Panc1 (cell line): ENCODE measurements at regions not wholly inside any gene's neighbourhood (a gene's known extent, or its start where the extent isn't known, plus 50 kb on each side); places are given as distances from the start of the nearest gene placed in this dataset.

Experiments used
- ATAC-seq: fragments of 200-7000 bp; cut with Tn5 transposase; 2 replicates; pipeline ENCODE4 v1.9.1; 2020; ENCODE audit warnings: mild to moderate bottlenecking, moderate library complexity
- BruUV-seq: library from RNA; stranded (reverse); fragments of 400-500 nt; replicated peaks from 2 replicates; lab custom pipeline; 2021; lab: Mats Ljungman, UMichigan
- CTCF ChIA-PET: fragments of 300-600 bp; sonication (Branson Sonifier 250); formaldehyde crosslinking; loops from one replicate; lab custom pipeline; 2022; ENCODE audit warnings: antibody characterized with exemption; lab: Charles Lee
- POLR2A ChIA-PET: fragments of 300-600 bp; sonication (Branson Sonifier 250); formaldehyde crosslinking; loops from one replicate; lab custom pipeline; 2022; ENCODE audit warnings: antibody characterized with exemption; lab: Charles Lee
- DNase-seq: peaks from one replicate; pipeline ENCODE4 v3.0.0-alpha.2; 2010; ENCODE audit warnings: low read depth, low spot score
- H3K27ac ChIP-seq: 2 replicates; pipeline ENCODE4 v1.5.1; 2011; ENCODE audit warnings: mild to moderate bottlenecking, low read length, inconsistent platforms
- H3K27me3 ChIP-seq: fragments of 200-500 bp; sonication (Bioruptor generic); 2 replicates; pipeline ENCODE4 v1.6.0; 2014; ENCODE audit warnings: low read length, inconsistent platforms; ENCODE audit not compliant: control insufficient read depth, insufficient read depth
- H3K36me3 ChIP-seq: fragments of 200-500 bp; sonication (Bioruptor generic); 2 replicates; pipeline ENCODE4 v1.5.1; 2014; ENCODE audit warnings: inconsistent platforms, mild to moderate bottlenecking, low read length, moderate library complexity; ENCODE audit not compliant: control insufficient read depth, insufficient read depth
- H3K4me1 ChIP-seq: 2 replicates; pipeline ENCODE4 v1.5.1; 2011; ENCODE audit warnings: inconsistent platforms, mild to moderate bottlenecking, low read length, moderate library complexity; ENCODE audit not compliant: control insufficient read depth, insufficient read depth
- H3K4me3 ChIP-seq, 2 experiments: 2 replicates each; pipeline ENCODE4 v1.5.1; 2011 to 2012; ENCODE audit warnings: low read depth in 2 of 2, low read length in 2 of 2, mild to moderate bottlenecking in 2 of 2, inconsistent platforms in 1 of 2, moderate library complexity in 1 of 2
- H3K9me3 ChIP-seq: fragments of 200-500 bp; sonication (Bioruptor generic); 2 replicates; pipeline ENCODE4 v1.5.1; 2014; ENCODE audit warnings: low read depth, mild to moderate bottlenecking, inconsistent platforms, low read length, moderate library complexity; ENCODE audit not compliant: control insufficient read depth, insufficient read depth
- POLR2AphosphoS5 ChIP-seq: IDR thresholded peaks from 2 replicates; pipeline ENCODE4 v1.6.1; 2012; ENCODE audit warnings: mild to moderate bottlenecking, low read depth, low read length, moderate library complexity
- SIN3A ChIP-seq: IDR thresholded peaks from 2 replicates; pipeline ENCODE4 v1.6.1; 2012; ENCODE audit warnings: low read depth, mild to moderate bottlenecking, low read length, moderate library complexity, borderline replicate concordance; ENCODE audit not compliant: insufficient read depth
- TCF7L2 ChIP-seq: IDR thresholded peaks from 2 replicates; pipeline ENCODE4 v1.6.1; 2011; ENCODE audit warnings: mild to moderate bottlenecking, low read depth, low read length, inconsistent platforms
- in situ Hi-C: cut with HindIII; loops from 2 replicates; pipeline ENCODE4 v1.10.0; 2016; ENCODE audit warnings: low sequenced_read_pairs, low pct_unique_long_range_greater_than_20kb
- intact Hi-C: fragments of 100-400 bp; cut with micrococcal nuclease; formaldehyde crosslinking; loops from one replicate; pipeline ENCODE4 v1.10.0; 2022; ENCODE audit not compliant: unreplicated experiment
- TF ChIP-seq, protein P1 (sequence below): fragments of 450-650 bp; IDR thresholded peaks from 2 replicates; pipeline ENCODE4 v1.5.1; 2017; ENCODE audit warnings: mild to moderate bottlenecking
- TF ChIP-seq, protein P2 (sequence below), 2 experiments: IDR thresholded peaks; 2 replicates each; pipeline ENCODE4 v1.6.1; 2011 to 2012; ENCODE audit warnings: low read depth in 2 of 2, control low read depth in 1 of 2, low read length in 1 of 2, mild to moderate bottlenecking in 1 of 2, moderate library complexity in 1 of 2; ENCODE audit not compliant: insufficient read depth in 1 of 2

DNA sequence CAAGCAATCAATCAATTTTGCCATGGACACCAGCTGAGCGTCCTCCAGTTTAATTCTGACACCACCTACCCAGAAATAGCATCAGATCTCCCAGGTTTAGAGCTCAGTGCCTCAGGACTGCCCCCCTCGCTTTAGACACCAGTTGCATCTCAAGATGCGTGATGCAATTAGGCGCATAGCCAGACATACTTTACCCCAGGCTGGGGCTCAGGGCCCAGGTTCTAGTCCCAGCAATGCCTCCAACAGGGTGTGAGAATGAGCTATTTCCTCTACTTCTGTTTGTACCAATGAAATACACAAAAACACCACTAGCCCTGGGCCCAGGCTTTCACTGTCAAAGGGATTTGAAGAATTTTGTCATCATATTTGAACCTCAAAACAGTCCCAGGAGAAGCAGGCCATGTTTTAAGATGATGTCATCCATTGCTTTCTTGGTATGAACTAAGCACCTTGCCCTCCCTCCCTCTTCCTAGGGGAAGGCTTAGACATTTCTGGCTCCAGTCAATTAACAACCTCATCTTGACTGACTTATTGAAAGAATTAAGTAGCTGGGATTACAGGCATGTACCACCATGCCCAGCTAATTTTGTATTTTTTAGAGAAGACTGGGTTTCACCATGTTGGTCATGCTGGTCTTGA is 61.5 kb upstream of the INCENP start:
- in situ Hi-C loops: no loop called here
- H3K4me1 ChIP-seq: no peaks in the 10 kb centered on the region
- H3K27ac ChIP-seq: no peak overlapping the region
- no peaks in the 10 kb centered on the region for H3K27me3 ChIP-seq
- no peaks in the 10 kb centered on the region for H3K36me3 ChIP-seq
- ChIA-PET POLR2A (no interaction called here), CTCF (no interaction called here)
- no TSS peak for BruUV-seq
- DNase-seq (no peak), ATAC-seq (no peak)
- no peak overlapping the region for H3K4me3 ChIP-seq
- intact Hi-C loops: no loop called here
- TF ChIP-seq POLR2AphosphoS5 (no peak), SIN3A (no peak), TCF7L2 (no peak)
- TF ChIP-seq, protein P1, sequence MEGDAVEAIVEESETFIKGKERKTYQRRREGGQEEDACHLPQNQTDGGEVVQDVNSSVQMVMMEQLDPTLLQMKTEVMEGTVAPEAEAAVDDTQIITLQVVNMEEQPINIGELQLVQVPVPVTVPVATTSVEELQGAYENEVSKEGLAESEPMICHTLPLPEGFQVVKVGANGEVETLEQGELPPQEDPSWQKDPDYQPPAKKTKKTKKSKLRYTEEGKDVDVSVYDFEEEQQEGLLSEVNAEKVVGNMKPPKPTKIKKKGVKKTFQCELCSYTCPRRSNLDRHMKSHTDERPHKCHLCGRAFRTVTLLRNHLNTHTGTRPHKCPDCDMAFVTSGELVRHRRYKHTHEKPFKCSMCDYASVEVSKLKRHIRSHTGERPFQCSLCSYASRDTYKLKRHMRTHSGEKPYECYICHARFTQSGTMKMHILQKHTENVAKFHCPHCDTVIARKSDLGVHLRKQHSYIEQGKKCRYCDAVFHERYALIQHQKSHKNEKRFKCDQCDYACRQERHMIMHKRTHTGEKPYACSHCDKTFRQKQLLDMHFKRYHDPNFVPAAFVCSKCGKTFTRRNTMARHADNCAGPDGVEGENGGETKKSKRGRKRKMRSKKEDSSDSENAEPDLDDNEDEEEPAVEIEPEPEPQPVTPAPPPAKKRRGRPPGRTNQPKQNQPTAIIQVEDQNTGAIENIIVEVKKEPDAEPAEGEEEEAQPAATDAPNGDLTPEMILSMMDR: no peak
- TF ChIP-seq, protein P2, sequence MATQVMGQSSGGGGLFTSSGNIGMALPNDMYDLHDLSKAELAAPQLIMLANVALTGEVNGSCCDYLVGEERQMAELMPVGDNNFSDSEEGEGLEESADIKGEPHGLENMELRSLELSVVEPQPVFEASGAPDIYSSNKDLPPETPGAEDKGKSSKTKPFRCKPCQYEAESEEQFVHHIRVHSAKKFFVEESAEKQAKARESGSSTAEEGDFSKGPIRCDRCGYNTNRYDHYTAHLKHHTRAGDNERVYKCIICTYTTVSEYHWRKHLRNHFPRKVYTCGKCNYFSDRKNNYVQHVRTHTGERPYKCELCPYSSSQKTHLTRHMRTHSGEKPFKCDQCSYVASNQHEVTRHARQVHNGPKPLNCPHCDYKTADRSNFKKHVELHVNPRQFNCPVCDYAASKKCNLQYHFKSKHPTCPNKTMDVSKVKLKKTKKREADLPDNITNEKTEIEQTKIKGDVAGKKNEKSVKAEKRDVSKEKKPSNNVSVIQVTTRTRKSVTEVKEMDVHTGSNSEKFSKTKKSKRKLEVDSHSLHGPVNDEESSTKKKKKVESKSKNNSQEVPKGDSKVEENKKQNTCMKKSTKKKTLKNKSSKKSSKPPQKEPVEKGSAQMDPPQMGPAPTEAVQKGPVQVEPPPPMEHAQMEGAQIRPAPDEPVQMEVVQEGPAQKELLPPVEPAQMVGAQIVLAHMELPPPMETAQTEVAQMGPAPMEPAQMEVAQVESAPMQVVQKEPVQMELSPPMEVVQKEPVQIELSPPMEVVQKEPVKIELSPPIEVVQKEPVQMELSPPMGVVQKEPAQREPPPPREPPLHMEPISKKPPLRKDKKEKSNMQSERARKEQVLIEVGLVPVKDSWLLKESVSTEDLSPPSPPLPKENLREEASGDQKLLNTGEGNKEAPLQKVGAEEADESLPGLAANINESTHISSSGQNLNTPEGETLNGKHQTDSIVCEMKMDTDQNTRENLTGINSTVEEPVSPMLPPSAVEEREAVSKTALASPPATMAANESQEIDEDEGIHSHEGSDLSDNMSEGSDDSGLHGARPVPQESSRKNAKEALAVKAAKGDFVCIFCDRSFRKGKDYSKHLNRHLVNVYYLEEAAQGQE (IDR thresholded peaks at IDR 0.05; ENCODE audit: insufficient read depth in 1 of 2, low read depth in 2 of 2, low read length in 1 of 2): no peak
- H3K9me3 ChIP-seq: no peaks in the 10 kb centered on the region

DNA sequence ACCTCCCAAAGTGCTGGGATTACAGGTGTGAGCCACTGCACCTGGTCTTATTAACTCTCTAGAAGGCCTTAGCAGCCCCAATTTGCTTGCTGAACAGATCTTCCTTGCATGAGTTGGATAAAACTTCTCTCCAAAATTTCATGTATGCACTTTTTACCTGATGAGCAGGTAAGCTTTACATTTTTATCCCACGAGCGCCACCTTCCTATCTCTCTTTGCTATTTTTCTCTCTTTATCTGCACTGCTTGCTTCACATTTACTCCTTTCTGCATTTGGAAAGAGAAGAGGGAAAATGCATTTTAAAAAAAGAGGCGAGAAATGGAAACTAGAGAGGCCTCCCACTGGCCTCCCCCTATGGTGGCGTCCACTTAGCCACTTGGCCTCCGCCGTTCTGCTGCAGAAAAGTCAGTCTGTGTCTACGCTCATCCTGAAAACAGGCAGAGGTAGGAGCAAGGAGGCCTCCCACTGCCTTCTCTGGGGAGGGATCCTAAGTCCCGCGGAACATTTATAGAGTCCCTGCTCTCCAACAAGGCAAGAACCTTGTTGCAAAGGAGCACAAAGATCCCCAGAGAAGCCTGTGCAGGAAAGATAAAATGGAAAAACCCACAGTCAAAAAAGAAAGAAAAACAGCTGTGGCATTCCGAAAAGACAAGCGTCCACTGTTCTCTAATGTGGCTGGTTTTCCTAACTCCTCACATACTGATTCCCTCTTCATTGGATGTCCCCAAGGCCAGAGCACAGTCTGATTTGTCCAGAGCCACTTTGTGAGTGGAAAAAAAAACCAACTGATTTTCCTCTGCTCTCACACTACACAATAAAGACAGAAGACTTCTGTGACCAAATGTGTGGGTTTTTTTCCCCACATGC is 62.2 kb upstream of the INCENP start:
- CTCF ChIA-PET: no interaction called here

More for the DNA sequence above, 62.2 kb upstream of the INCENP start:
- no peak for ATAC-seq
- in situ Hi-C loops (no loop called here), intact Hi-C loops (no loop called here)
- DNase-seq: no peak
- Histone ChIP-seq H3K36me3 (no peaks in the 10 kb centered on the region), H3K27me3 (no peaks in the 10 kb centered on the region), H3K4me3 (no peak overlapping the region), H3K9me3 (no peaks in the 10 kb centered on the region), H3K4me1 (no peaks in the 10 kb centered on the region), H3K27ac (no peak overlapping the region)
- no peak for TF ChIP-seq TCF7L2
- TF ChIP-seq, protein P2 (IDR thresholded peaks at IDR 0.05; ENCODE audit: insufficient read depth in 1 of 2, low read depth in 2 of 2, low read length in 1 of 2): no peak
- no peak for TF ChIP-seq SIN3A
- TF ChIP-seq, protein P1: no peak
- no peak for TF ChIP-seq POLR2AphosphoS5
- BruUV-seq: no TSS peak
- POLR2A ChIA-PET: no interaction called here
